ENCODE measurements at regions not wholly inside any gene's neighbourhood (a gene's known extent, or its start where the extent isn't known, plus 50 kb on each side); places are given as distances from the start of the nearest gene placed in this dataset.
A peak's percentile ranks its signal among the peaks of the same experiment; 100 is the strongest.

- dilution Hi-C loops (cut with HindIII; ENCODE audit: low sequenced_read_pairs, unreplicated experiment) (no loop called here), in situ Hi-C loops (cut with MboI; ENCODE audit: low sequenced_read_pairs) (no loop called here), intact Hi-C loops (cut with micrococcal nuclease) (no loop called here)
- Histone ChIP-seq H3K79me1 (ENCODE audit: low read depth in 1 of 2, low read length in 2 of 2) (no peaks in the 10 kb centered on the region), H3K4me3 (ENCODE audit: insufficient read depth, low read depth, low read length) (no peak overlapping the region), H3K27ac (ENCODE audit: insufficient read depth, low read length) (no peak overlapping the region), H4K91ac (ENCODE audit: insufficient read depth, low read depth, low read length) (no peak overlapping the region), H2BK5ac (ENCODE audit: low read depth, low read length, poor library complexity, severe bottlenecking) (no peak overlapping the region), H3K4me2 (ENCODE audit: low read depth, low read length) (no peak overlapping the region), H3K4ac (ENCODE audit: low read depth, low read length) (no peak overlapping the region), H3K14ac (replicated peaks; ENCODE audit: low read depth, low read length) (no peak overlapping the region), H3K36me3 (ENCODE audit: control insufficient read depth, insufficient read depth, low read length) (no peaks in the 10 kb centered on the region), H2BK20ac (ENCODE audit: low read depth, low read length) (no peak overlapping the region), H2BK120ac (ENCODE audit: low read depth, low read length) (no peak overlapping the region), H4K20me1 (ENCODE audit: insufficient read depth, low read length) (no peaks in the 10 kb centered on the region), H4K8ac (ENCODE audit: low read depth in 2 of 2, low read length in 2 of 2) (no peak overlapping the region), H2AK5ac (ENCODE audit: low read depth, low read length) (no peak overlapping the region), H3K9me1 (ENCODE audit: insufficient read depth, low read length) (no peaks in the 10 kb centered on the region), H3K9me3 (ENCODE audit: control insufficient read depth, insufficient read depth, low read length) (no peaks in the 10 kb centered on the region), H3K18ac (ENCODE audit: low read depth, low read length) (no peak overlapping the region), H2BK15ac (ENCODE audit: low read depth, low read length) (no peak overlapping the region), H3K23ac (ENCODE audit: low read depth, low read length) (no peak overlapping the region), H2AK9ac (replicated peaks; ENCODE audit: low read depth, low read length, poor library complexity) (no peak overlapping the region), H3K9ac (ENCODE audit: low read depth, low read length) (no peak overlapping the region), H4K5ac (ENCODE audit: low read depth, low read length) (no peak overlapping the region), H2AFZ (replicated peaks; ENCODE audit: low read length, poor library complexity) (no peak overlapping the region), H3K4me1 (ENCODE audit: control insufficient read depth, insufficient read depth, low read length) (0 out of 2 replicates have a peak, but pooled peaks cover 1% of the 10 kb centered on the region), H3K27me3 (ENCODE audit: control insufficient read depth, insufficient read depth, low read length) (peaks cover 4% of the 10 kb centered on the region; the same call in 1 of the 2 replicates), H3K56ac (ENCODE audit: extremely low read depth, insufficient read depth, low read length) (no peak overlapping the region)
- ChIA-PET CTCF (no interaction called here), POLR2A (ENCODE audit: unreplicated experiment) (no interaction called here)
- 90% methylated on average over 2 of the region's 4 CpGs; no CpG with 5 or more reads in 1 of the 2 experiments for WGBS, 2 experiments (ENCODE audit: extremely low coverage in 2 of 2, insufficient read length in 1 of 2)
- BruUV-seq (replicated peaks): no TSS peak
- TF ChIP-seq RFX5 (IDR thresholded peaks at IDR 0.05; ENCODE audit: low read depth, low read length): no peak
- TF ChIP-seq, protein P1, sequence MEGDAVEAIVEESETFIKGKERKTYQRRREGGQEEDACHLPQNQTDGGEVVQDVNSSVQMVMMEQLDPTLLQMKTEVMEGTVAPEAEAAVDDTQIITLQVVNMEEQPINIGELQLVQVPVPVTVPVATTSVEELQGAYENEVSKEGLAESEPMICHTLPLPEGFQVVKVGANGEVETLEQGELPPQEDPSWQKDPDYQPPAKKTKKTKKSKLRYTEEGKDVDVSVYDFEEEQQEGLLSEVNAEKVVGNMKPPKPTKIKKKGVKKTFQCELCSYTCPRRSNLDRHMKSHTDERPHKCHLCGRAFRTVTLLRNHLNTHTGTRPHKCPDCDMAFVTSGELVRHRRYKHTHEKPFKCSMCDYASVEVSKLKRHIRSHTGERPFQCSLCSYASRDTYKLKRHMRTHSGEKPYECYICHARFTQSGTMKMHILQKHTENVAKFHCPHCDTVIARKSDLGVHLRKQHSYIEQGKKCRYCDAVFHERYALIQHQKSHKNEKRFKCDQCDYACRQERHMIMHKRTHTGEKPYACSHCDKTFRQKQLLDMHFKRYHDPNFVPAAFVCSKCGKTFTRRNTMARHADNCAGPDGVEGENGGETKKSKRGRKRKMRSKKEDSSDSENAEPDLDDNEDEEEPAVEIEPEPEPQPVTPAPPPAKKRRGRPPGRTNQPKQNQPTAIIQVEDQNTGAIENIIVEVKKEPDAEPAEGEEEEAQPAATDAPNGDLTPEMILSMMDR (conservative IDR thresholded peaks at IDR 0.05; ENCODE audit: low read depth, low read length): no peak
- TF ChIP-seq BHLHE40 (IDR thresholded peaks at IDR 0.05; ENCODE audit: low read depth, low read length): no peak
- TF ChIP-seq CHD1 (IDR thresholded peaks at IDR 0.05; ENCODE audit: low read depth, low read length): no peak
- no peak for TF ChIP-seq MAZ (IDR thresholded peaks at IDR 0.05; ENCODE audit: borderline replicate concordance, low read depth, low read length)
- TF ChIP-seq FOS (IDR thresholded peaks at IDR 0.05; ENCODE audit: low read depth, low read length): no peak
- no peak for TF ChIP-seq MAFK (IDR thresholded peaks at IDR 0.05; ENCODE audit: low read depth, low read length)
- no peak for TF ChIP-seq RAD21 (IDR thresholded peaks at IDR 0.05; ENCODE audit: low read length)
- no peak for TF ChIP-seq POLR2A (IDR thresholded peaks at IDR 0.05; ENCODE audit: low read depth, low read length)
- TF ChIP-seq RCOR1 (IDR thresholded peaks at IDR 0.05; ENCODE audit: insufficient replicate concordance, low read length): no peak
- DNase-seq: no peak
- peak; percentile 41; the same call in 1 of the 2 replicates for ATAC-seq (ENCODE audit: low read depth)
These were observed 61.2 kb upstream of the VTCN1 start for GRCh38 chr1:117271959-117272358.

Data from IMR-90 (cell line).